Activated naive CD4-positive, alpha-beta T cell treated with anti-CD3 and anti-CD28 coated beads, Interleukin-2, amount 10 ng/mL, durations not matched to agents 7 days and 5 days (primary cell): ENCODE measurements at regions not wholly inside any gene's neighbourhood (a gene's known extent, or its start where the extent isn't known, plus 50 kb on each side); places are given as distances from the start of the nearest gene placed in this dataset.

Experiments
- CTCF ChIA-PET: fragments of 350-600 bp; sonication (Branson Sonifier 250); formaldehyde crosslinking; loops from one replicate; lab custom pipeline; 2021; ENCODE audit warnings: antibody characterized with exemption; lab: Charles Lee
- DNase-seq: peaks from one replicate; pipeline ENCODE4 v3.0.0-alpha.2; 2020
- H3K27ac Mint-ChIP-seq: one replicate; pipeline ENCODE4 v1.8.0; 2021; ENCODE audit warnings: mild to moderate bottlenecking, moderate library complexity, mixed read lengths
- H3K27me3 Mint-ChIP-seq: one replicate; pipeline ENCODE4 v1.8.0; 2021; ENCODE audit warnings: mild to moderate bottlenecking, mixed read lengths
- H3K36me3 Mint-ChIP-seq: one replicate; pipeline ENCODE4 v1.8.0; 2021; ENCODE audit warnings: mixed read lengths
- H3K4me1 Mint-ChIP-seq: one replicate; pipeline ENCODE4 v1.8.0; 2021; ENCODE audit warnings: mixed read lengths
- H3K4me3 Mint-ChIP-seq: one replicate; pipeline ENCODE4 v1.8.0; 2021; ENCODE audit warnings: mild to moderate bottlenecking, moderate library complexity, mixed read lengths
- H3K9me3 Mint-ChIP-seq: one replicate; pipeline ENCODE4 v1.8.0; 2021; ENCODE audit warnings: mixed read lengths

GRCh38 chr3:99009851-99010250 is 108.4 kb upstream of the DCBLD2 start:
- H3K27ac Mint-ChIP-seq, result no peak overlapping the region
- no peak for DNase-seq
- CTCF ChIA-PET, result no interaction called here
- no peaks in the 10 kb centered on the region for H3K36me3 Mint-ChIP-seq
- no peak overlapping the region for H3K4me3 Mint-ChIP-seq
- no peaks in the 10 kb centered on the region for H3K9me3 Mint-ChIP-seq
- no peaks in the 10 kb centered on the region for H3K4me1 Mint-ChIP-seq
- H3K27me3 Mint-ChIP-seq, result no peaks in the 10 kb centered on the region

- Mint-ChIP-seq H3K4me1 (no peaks in the 10 kb centered on the region), H3K27ac (no peak overlapping the region), H3K36me3 (no peaks in the 10 kb centered on the region), H3K27me3 (no peaks in the 10 kb centered on the region), H3K9me3 (no peaks in the 10 kb centered on the region), H3K4me3 (no peak overlapping the region)
- CTCF ChIA-PET, result no interaction called here
- no peak for DNase-seq
These were observed 105.2 kb upstream of the DCBLD2 start for GRCh38 chr3:99006686-99007085.

- CTCF ChIA-PET, result no interaction called here
These were observed 98.2 kb upstream of the DCBLD2 start for GRCh38 chr3:98999675-99000074.

GRCh38 chr3:98994128-98994762 is 92.8 kb upstream of the DCBLD2 start:
- Mint-ChIP-seq H3K4me1 (no peaks in the 10 kb centered on the region), H3K4me3 (no peak overlapping the region), H3K9me3 (no peaks in the 10 kb centered on the region), H3K36me3 (no peaks in the 10 kb centered on the region), H3K27me3 (no peaks in the 10 kb centered on the region), H3K27ac (no peak overlapping the region)
- DNase-seq, result no peak
- CTCF ChIA-PET, result interaction anchor here (0.6 to 3.1 kb wide), 6 partner anchors 13 to 361 kb away, joined by 3 to 22 read pairs (median 4); no protein-coding TSS in a partner anchor

More at GRCh38 chr3:98999675-99000074, 98.2 kb upstream of the DCBLD2 start:
- no peak for DNase-seq
- Mint-ChIP-seq H3K9me3 (no peaks in the 10 kb centered on the region), H3K4me1 (no peaks in the 10 kb centered on the region), H3K27me3 (no peaks in the 10 kb centered on the region), H3K36me3 (no peaks in the 10 kb centered on the region), H3K4me3 (no peak overlapping the region), H3K27ac (no peak overlapping the region)

GRCh38 chr3:98991393-98991792 is 89.9 kb upstream of the DCBLD2 start:
- CTCF ChIA-PET, result no interaction called here
- Mint-ChIP-seq H3K9me3 (no peaks in the 10 kb centered on the region), H3K27ac (no peak overlapping the region), H3K36me3 (no peaks in the 10 kb centered on the region), H3K27me3 (no peaks in the 10 kb centered on the region), H3K4me3 (no peak overlapping the region), H3K4me1 (no peaks in the 10 kb centered on the region)
- DNase-seq, result no peak

- no peak overlapping the region for H3K27ac Mint-ChIP-seq
- H3K4me3 Mint-ChIP-seq, result no peak overlapping the region
- H3K27me3 Mint-ChIP-seq, result no peaks in the 10 kb centered on the region
- DNase-seq, result no peak
- no peaks in the 10 kb centered on the region for H3K36me3 Mint-ChIP-seq
- no peaks in the 10 kb centered on the region for H3K4me1 Mint-ChIP-seq
- H3K9me3 Mint-ChIP-seq, result no peaks in the 10 kb centered on the region
- CTCF ChIA-PET, result no interaction called here
These were observed 89.2 kb upstream of the DCBLD2 start for GRCh38 chr3:98990657-98991056.

- Mint-ChIP-seq H3K27ac (no peak overlapping the region), H3K4me1 (no peaks in the 10 kb centered on the region), H3K4me3 (no peak overlapping the region), H3K9me3 (no peaks in the 10 kb centered on the region), H3K27me3 (no peaks in the 10 kb centered on the region), H3K36me3 (no peaks in the 10 kb centered on the region)
- CTCF ChIA-PET, result interaction anchor here (0.7 kb wide), 1 partner anchor 12 kb away, joined by 3 read pairs; no protein-coding TSS in a partner anchor
- DNase-seq, result no peak
These were observed 84.6 kb upstream of the DCBLD2 start for GRCh38 chr3:98986073-98986472.

GRCh38 chr3:98985431-98985830 is 83.9 kb upstream of the DCBLD2 start:
- Mint-ChIP-seq H3K4me1 (no peaks in the 10 kb centered on the region), H3K27ac (no peak overlapping the region), H3K4me3 (no peak overlapping the region), H3K36me3 (no peaks in the 10 kb centered on the region), H3K27me3 (peaks cover 4% of the 10 kb centered on the region), H3K9me3 (no peaks in the 10 kb centered on the region)
- no peak for DNase-seq
- CTCF ChIA-PET, result no interaction called here

- no peaks in the 10 kb centered on the region for H3K9me3 Mint-ChIP-seq
- H3K27me3 Mint-ChIP-seq, result peaks cover 4% of the 10 kb centered on the region
- no peak for DNase-seq
- CTCF ChIA-PET, result no interaction called here
- no peak overlapping the region for H3K27ac Mint-ChIP-seq
- no peaks in the 10 kb centered on the region for H3K36me3 Mint-ChIP-seq
- no peaks in the 10 kb centered on the region for H3K4me1 Mint-ChIP-seq
- H3K4me3 Mint-ChIP-seq, result no peak overlapping the region
These were observed 82.5 kb upstream of the DCBLD2 start for GRCh38 chr3:98984024-98984423.

- H3K4me1 Mint-ChIP-seq, result no peaks in the 10 kb centered on the region
These were observed 80.9 kb upstream of the DCBLD2 start for GRCh38 chr3:98982351-98982750.

GRCh38 chr3:98980915-98981596 is 79.6 kb upstream of the DCBLD2 start:
- Mint-ChIP-seq H3K9me3 (no peaks in the 10 kb centered on the region), H3K4me1 (no peaks in the 10 kb centered on the region), H3K27me3 (peaks cover 4% of the 10 kb centered on the region), H3K36me3 (no peaks in the 10 kb centered on the region), H3K27ac (no peak overlapping the region), H3K4me3 (no peak overlapping the region)
- CTCF ChIA-PET, result interaction anchor here (1.0 kb wide), 1 partner anchor 13 kb away, joined by 4 read pairs; no protein-coding TSS in a partner anchor
- no peak for DNase-seq

More at GRCh38 chr3:98982351-98982750, 80.9 kb upstream of the DCBLD2 start:
- CTCF ChIA-PET, result no interaction called here
- DNase-seq, result no peak
- no peak overlapping the region for H3K27ac Mint-ChIP-seq
- H3K27me3 Mint-ChIP-seq, result peaks cover 4% of the 10 kb centered on the region
- H3K36me3 Mint-ChIP-seq, result no peaks in the 10 kb centered on the region
- no peak overlapping the region for H3K4me3 Mint-ChIP-seq
- H3K9me3 Mint-ChIP-seq, result no peaks in the 10 kb centered on the region

- Mint-ChIP-seq H3K4me1 (no peaks in the 10 kb centered on the region), H3K27ac (no peak overlapping the region), H3K36me3 (no peaks in the 10 kb centered on the region), H3K4me3 (no peak overlapping the region), H3K9me3 (no peaks in the 10 kb centered on the region), H3K27me3 (peaks cover 4% of the 10 kb centered on the region)
- no peak for DNase-seq
- CTCF ChIA-PET, result no interaction called here
These were observed 77.8 kb upstream of the DCBLD2 start for GRCh38 chr3:98979296-98979695.

- H3K4me1 Mint-ChIP-seq, result no peaks in the 10 kb centered on the region
- no peak for DNase-seq
- no peak overlapping the region for H3K4me3 Mint-ChIP-seq
- no peaks in the 10 kb centered on the region for H3K9me3 Mint-ChIP-seq
- CTCF ChIA-PET, result no interaction called here
- H3K36me3 Mint-ChIP-seq, result no peaks in the 10 kb centered on the region
- H3K27me3 Mint-ChIP-seq, result peaks cover 4% of the 10 kb centered on the region
- H3K27ac Mint-ChIP-seq, result no peak overlapping the region
These were observed 76.7 kb upstream of the DCBLD2 start for GRCh38 chr3:98978068-98978811.

GRCh38 chr3:98977520-98977919 is 76.0 kb upstream of the DCBLD2 start:
- H3K27ac Mint-ChIP-seq, result no peak overlapping the region
- no peak overlapping the region for H3K4me3 Mint-ChIP-seq
- peaks cover 4% of the 10 kb centered on the region for H3K27me3 Mint-ChIP-seq
- H3K4me1 Mint-ChIP-seq, result no peaks in the 10 kb centered on the region
- no peaks in the 10 kb centered on the region for H3K36me3 Mint-ChIP-seq
- H3K9me3 Mint-ChIP-seq, result no peaks in the 10 kb centered on the region
- no peak for DNase-seq
- CTCF ChIA-PET, result no interaction called here
